Heart left ventricle (tissue), 13 donors: ENCODE measurements at regions not wholly inside any gene's neighbourhood (a gene's known extent, or its start where the extent isn't known, plus 50 kb on each side); places are given as distances from the start of the nearest gene placed in this dataset.

Source experiments
- CTCF ChIP-seq, 12 donors: fragments of 200-600 bp; sonication (generic) in 4 of 12; IDR thresholded peaks; one replicate each; pipeline versions ENCODE4 v1.5.0 to v1.8.0; 2018 to 2022; ENCODE audit warnings: antibody characterized with exemption in 12 of 12, mild to moderate bottlenecking in 5 of 12
- POLR2A ChIP-seq, 2 donors: fragments of 450-650 bp; IDR thresholded peaks; one replicate each; pipeline ENCODE4 v1.6.1; 2017; ENCODE audit warnings: antibody characterized with exemption in 2 of 2, mild to moderate bottlenecking in 2 of 2, moderate library complexity in 2 of 2
- donor health status: ischemic (EF 13 %, LVEDD 7.1; RV severe dilation, severe dysfunction).
- donor health status: DM: no; HTN: yes; CAD: no.
- donor health status: DM: no; HTN: no; CAD: no.
- donor health status: ischemic (EF 25% LVEDD 6.9; RV normal size, moderate dysfunction).
- donor health status: ischemic (EF 25% LVEDD 5.7; RV mildly dilated, moderate dysfunction).
- donor health status: ischemic (EF 35%, LVEDD 5.7; RV mildly dilated, moderate dysfunction).
- donor health status: nonischemic (EF 11% LVEDD 7.7; RV severe dilation, severe dysfunction).
- donor health status: DM: yes; HTN: yes; CAD: no.
- donor health status: PGD.
- donor health status: ischemic (EF 29% LVEDD 5.4; RV normal size, mild dysfunction).
- donor health status: nonischemic (EF 23%, LVEDD 6.1; RV moderate dilation, normal function).

- TF ChIP-seq POLR2A (IDR thresholded peaks at IDR 0.05) (no peak), CTCF (IDR thresholded peaks at IDR 0.05) (no peak)
Observed at GRCh38 chr15:95606551-95606950, 723.9 kb upstream of the NR2F2 start.
